HEK293T (cell line): ENCODE measurements at regions not wholly inside any gene's neighbourhood (a gene's known extent, or its start where the extent isn't known, plus 50 kb on each side); places are given as distances from the start of the nearest gene placed in this dataset.

Source experiments
- ARNT ChIP-seq: fragments of 450-650 bp; IDR thresholded peaks from 2 replicates; pipeline ENCODE4 v1.6.1; 2017; ENCODE audit warnings: mild to moderate bottlenecking
- ELF4 ChIP-seq: fragments of 450-650 bp; IDR thresholded peaks from 2 replicates; pipeline ENCODE4 v1.6.1; 2017; ENCODE audit warnings: antibody characterized with exemption
- FOXA1 ChIP-seq: fragments of 450-650 bp; IDR thresholded peaks from 2 replicates; pipeline ENCODE4 v1.6.1; 2016; ENCODE audit warnings: mild to moderate bottlenecking
- FOXK2 ChIP-seq: fragments of 450-650 bp; IDR thresholded peaks from 2 replicates; pipeline ENCODE4 v1.6.1; 2016; ENCODE audit warnings: mild to moderate bottlenecking
- FOXM1 ChIP-seq: fragments of 450-650 bp; IDR thresholded peaks from 2 replicates; pipeline ENCODE4 v1.6.1; 2017; ENCODE audit warnings: mild to moderate bottlenecking, borderline replicate concordance
- HDGF ChIP-seq: fragments of 450-650 bp; IDR thresholded peaks from 2 replicates; pipeline ENCODE4 v1.6.1; 2017; ENCODE audit warnings: antibody characterized with exemption, borderline replicate concordance
- LEF1 ChIP-seq: fragments of 450-650 bp; IDR thresholded peaks from 2 replicates; pipeline ENCODE4 v1.6.1; 2017; ENCODE audit warnings: mild to moderate bottlenecking, borderline replicate concordance
- PKNOX1 ChIP-seq: fragments of 450-650 bp; IDR thresholded peaks from 2 replicates; pipeline ENCODE4 v1.6.1; 2016
- SP1 ChIP-seq: fragments of 450-650 bp; IDR thresholded peaks from 2 replicates; pipeline ENCODE4 v1.6.1; 2017
- ZNF384 ChIP-seq: fragments of 450-650 bp; IDR thresholded peaks from 2 replicates; pipeline ENCODE4 v1.6.1; 2016

DNA sequence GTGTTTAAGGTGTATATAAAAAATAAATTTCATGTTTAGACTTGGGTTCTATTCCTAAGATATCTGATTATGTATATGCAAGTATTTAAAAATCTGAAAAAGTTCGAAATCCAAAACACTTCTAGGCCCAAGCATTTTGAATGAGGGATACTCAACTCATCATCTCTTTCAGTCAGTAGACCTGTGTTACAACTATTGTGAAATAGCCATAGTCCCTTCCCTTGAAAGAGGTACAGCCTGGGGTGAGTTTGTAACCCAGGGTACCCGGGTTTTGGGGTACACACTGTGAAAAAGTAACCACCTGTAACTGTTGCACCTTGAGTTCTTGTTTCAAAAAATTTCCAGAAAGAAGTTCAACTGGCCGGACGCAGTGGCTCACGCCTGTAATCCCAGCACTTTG lies 76.6 kb upstream of the DOK5 start:
- TF ChIP-seq ZNF384 (no peak), ELF4 (no peak), FOXA1 (no peak), ARNT (no peak), LEF1 (no peak), PKNOX1 (no peak), SP1 (no peak), HDGF (no peak), FOXM1 (no peak), FOXK2 (no peak)
